Upper lobe of left lung (tissue), 6 donors: ENCODE measurements at regions not wholly inside any gene's neighbourhood (a gene's known extent, or its start where the extent isn't known, plus 50 kb on each side); places are given as distances from the start of the nearest gene placed in this dataset.

Experiments
- ATAC-seq, 2 donors: fragments of 200-7000 bp; cut with Tn5 transposase; one replicate each; pipeline ENCODE4 v1.9.1; 2022; ENCODE audit warnings: mild to moderate bottlenecking in 2 of 2, moderate library complexity in 2 of 2; ENCODE audit not compliant: low FRiP score in 2 of 2
- DNase-seq, 2 donors: peaks; one replicate each; pipeline ENCODE4 v3.0.0-alpha.2; 2019 to 2020
- H3K27ac ChIP-seq, 4 donors: fragments of 200-600 bp; sonication (generic); one replicate each; pipeline ENCODE4 v1.5.1; 2016 to 2019
- H3K27me3 ChIP-seq, 4 donors: fragments of 200-600 bp; sonication (generic); one replicate each; pipeline ENCODE4 v1.5.1; 2017 to 2019
- H3K36me3 ChIP-seq, 4 donors: fragments of 200-600 bp; sonication (generic); one replicate each; pipeline ENCODE4 v1.5.1; 2016 to 2019
- H3K4me1 ChIP-seq, 4 donors: fragments of 200-600 bp; sonication (generic); one replicate each; pipeline ENCODE4 v1.5.1; 2018 to 2019
- H3K4me3 ChIP-seq, 4 donors: fragments of 200-600 bp; sonication (generic); one replicate each; pipeline ENCODE4 v1.5.1; 2017 to 2019; ENCODE audit warnings: mild to moderate bottlenecking in 2 of 4, moderate library complexity in 1 of 4
- H3K9me3 ChIP-seq, 4 donors: fragments of 200-600 bp; sonication (generic); one replicate each; pipeline ENCODE4 v1.5.1; 2018 to 2019
- CTCF ChIP-seq, 6 experiments: fragments of 450-650 bp in 4 of 6; fragments of 200-600 bp in 2 of 6; sonication (generic) in 2 of 6; IDR thresholded peaks; one replicate each; pipeline ENCODE4 v1.5.1; 2016 to 2019; ENCODE audit warnings: antibody characterized with exemption in 6 of 6
- EP300 ChIP-seq, 4 donors: sonication (generic); formaldehyde crosslinking; IDR thresholded peaks; one replicate each; pipeline ENCODE4 v1.5.1; 2017; ENCODE audit warnings: antibody characterized with exemption in 4 of 4, control low read depth in 2 of 4
- POLR2A ChIP-seq, 4 donors: fragments of 450-650 bp; IDR thresholded peaks; one replicate each; pipeline ENCODE4 v1.5.1; 2016 to 2017; ENCODE audit warnings: antibody characterized with exemption in 4 of 4, mild to moderate bottlenecking in 2 of 4
- POLR2AphosphoS5 ChIP-seq, 2 donors: sonication (generic); formaldehyde crosslinking; IDR thresholded peaks; one replicate each; pipeline ENCODE4 v1.5.1; 2017; ENCODE audit warnings: antibody characterized with exemption in 2 of 2
- WGBS, 2 donors: methylation state at CpG; one replicate each; pipeline ENCODE4 v1.1.5; 2017 to 2018; 5-methylcytosine and 5-hydroxymethylcytosine counted together
- donor health status: DM: no; HTN: no; CAD: no; lungs with moderate emphysema.
- donor health status: DM: no; HTN: yes; CAD: no; lungs with severe emphysema.

- no peaks in the 10 kb centered on the region for H3K27me3 ChIP-seq
- no peak overlapping the region for H3K27ac ChIP-seq
- H3K36me3 ChIP-seq, result no peaks in the 10 kb centered on the region
- no peak for ATAC-seq
- DNase-seq, result no peak
- no peak for TF ChIP-seq POLR2A (IDR thresholded peaks at IDR 0.05)
- 86 to 91% methylated on average over 2 of the region's 2 CpGs for WGBS, 2 donors
- no peaks in the 10 kb centered on the region for H3K4me1 ChIP-seq
- H3K9me3 ChIP-seq, result peaks cover 0 to 27% (median 8%) of the 10 kb centered on the region in 4 donors
- no peak overlapping the region for H3K4me3 ChIP-seq
Observed at GRCh38 chr2:144967961-144968360, 448.0 kb upstream of the ZEB2 start.

GRCh38 chr2:144965172-144965571 lies 445.3 kb upstream of the ZEB2 start:
- peaks cover 0 to 22% (median 6%) of the 10 kb centered on the region in 4 donors for H3K9me3 ChIP-seq
- H3K27me3 ChIP-seq, result no peaks in the 10 kb centered on the region
- ATAC-seq (no peak), DNase-seq (no peak)
- no peaks in the 10 kb centered on the region for H3K4me1 ChIP-seq
- no peak overlapping the region for H3K4me3 ChIP-seq
- no peak for TF ChIP-seq POLR2A (IDR thresholded peaks at IDR 0.05)
- TF ChIP-seq CTCF (IDR thresholded peaks at IDR 0.05), result no peak
- TF ChIP-seq POLR2AphosphoS5 (IDR thresholded peaks at IDR 0.05), result no peak
- TF ChIP-seq EP300 (IDR thresholded peaks at IDR 0.05), result no peak
- H3K36me3 ChIP-seq, result no peaks in the 10 kb centered on the region
- H3K27ac ChIP-seq, result no peak overlapping the region
- WGBS, 2 donors, result 82 to 88% methylated on average over 4 of the region's 4 CpGs

GRCh38 chr2:144963031-144963430 lies 443.1 kb upstream of the ZEB2 start:
- H3K9me3 ChIP-seq, result peaks cover 0 to 12% (median 3%) of the 10 kb centered on the region in 4 donors
- no peaks in the 10 kb centered on the region for H3K27me3 ChIP-seq
- DNase-seq (no peak), ATAC-seq (no peak)
- H3K4me1 ChIP-seq, result no peaks in the 10 kb centered on the region
- H3K36me3 ChIP-seq, result no peaks in the 10 kb centered on the region
- TF ChIP-seq POLR2A (IDR thresholded peaks at IDR 0.05), result no peak
- no peak for TF ChIP-seq EP300 (IDR thresholded peaks at IDR 0.05)
- 85 to 89% methylated on average over 2 of the region's 2 CpGs for WGBS, 2 donors
- no peak overlapping the region for H3K27ac ChIP-seq
- H3K4me3 ChIP-seq, result no peak overlapping the region

GRCh38 chr2:144959416-144959815 lies 439.5 kb upstream of the ZEB2 start:
- TF ChIP-seq POLR2A (IDR thresholded peaks at IDR 0.05), result no peak
- TF ChIP-seq CTCF (IDR thresholded peaks at IDR 0.05), result no peak
- TF ChIP-seq POLR2AphosphoS5 (IDR thresholded peaks at IDR 0.05), result no peak
- no peak for DNase-seq
- H3K4me1 ChIP-seq, result no peaks in the 10 kb centered on the region
- H3K27me3 ChIP-seq, result no peaks in the 10 kb centered on the region
- 90 to 93% methylated on average over 2 of the region's 2 CpGs for WGBS, 2 donors
- H3K9me3 ChIP-seq, result no peaks in the 10 kb centered on the region
- ATAC-seq, result no peak
- no peak overlapping the region for H3K4me3 ChIP-seq
- no peaks in the 10 kb centered on the region for H3K36me3 ChIP-seq
- no peak overlapping the region for H3K27ac ChIP-seq

GRCh38 chr2:144950899-144951560 lies 431.1 kb upstream of the ZEB2 start:
- Histone ChIP-seq H3K27ac (no peak overlapping the region), H3K9me3 (no peaks in the 10 kb centered on the region), H3K27me3 (no peaks in the 10 kb centered on the region), H3K36me3 (no peaks in the 10 kb centered on the region), H3K4me3 (no peak overlapping the region), H3K4me1 (peaks cover 0 to 8% (median 3%) of the 10 kb centered on the region in 4 donors)
- ATAC-seq, result peak in 1 of 2 donors; percentile 88
- no peak for DNase-seq
- 98% methylated on average over 3 of the region's 3 CpGs for WGBS, 2 donors
- TF ChIP-seq POLR2A (IDR thresholded peaks at IDR 0.05), result no peak
- TF ChIP-seq EP300 (IDR thresholded peaks at IDR 0.05), result no peak
- no peak for TF ChIP-seq CTCF (IDR thresholded peaks at IDR 0.05)
- no peak for TF ChIP-seq POLR2AphosphoS5 (IDR thresholded peaks at IDR 0.05)

GRCh38 chr2:144948205-144948855 lies 428.4 kb upstream of the ZEB2 start:
- 86% methylated on average over 2 of the region's 2 CpGs for WGBS, 2 donors
- TF ChIP-seq POLR2A (IDR thresholded peaks at IDR 0.05), result no peak

More at GRCh38 chr2:144948205-144948855, 428.4 kb upstream of the ZEB2 start:
- Histone ChIP-seq H3K27me3 (no peaks in the 10 kb centered on the region), H3K4me3 (no peak overlapping the region), H3K9me3 (no peaks in the 10 kb centered on the region), H3K4me1 (peaks cover 0 to 13% (median 11%) of the 10 kb centered on the region in 4 donors), H3K36me3 (no peaks in the 10 kb centered on the region), H3K27ac (no peak overlapping the region)
- ATAC-seq (no peak), DNase-seq (no peak)
